Panc1 (cell line): ENCODE measurements at regions not wholly inside any gene's neighbourhood (a gene's known extent, or its start where the extent isn't known, plus 50 kb on each side); places are given as distances from the start of the nearest gene placed in this dataset.

Source experiments
- ATAC-seq: fragments of 200-7000 bp; cut with Tn5 transposase; 2 replicates; pipeline ENCODE4 v1.9.1; 2020; ENCODE audit warnings: mild to moderate bottlenecking, moderate library complexity
- BruUV-seq: library from RNA; stranded (reverse); fragments of 400-500 nt; replicated peaks from 2 replicates; lab custom pipeline; 2021; lab: Mats Ljungman, UMichigan
- CTCF ChIA-PET: fragments of 300-600 bp; sonication (Branson Sonifier 250); formaldehyde crosslinking; loops from one replicate; lab custom pipeline; 2022; ENCODE audit warnings: antibody characterized with exemption; lab: Charles Lee
- POLR2A ChIA-PET: fragments of 300-600 bp; sonication (Branson Sonifier 250); formaldehyde crosslinking; loops from one replicate; lab custom pipeline; 2022; ENCODE audit warnings: antibody characterized with exemption; lab: Charles Lee
- DNase-seq: peaks from one replicate; pipeline ENCODE4 v3.0.0-alpha.2; 2010; ENCODE audit warnings: low read depth, low spot score
- H3K27ac ChIP-seq: 2 replicates; pipeline ENCODE4 v1.5.1; 2011; ENCODE audit warnings: mild to moderate bottlenecking, low read length, inconsistent platforms
- H3K27me3 ChIP-seq: fragments of 200-500 bp; sonication (Bioruptor generic); 2 replicates; pipeline ENCODE4 v1.6.0; 2014; ENCODE audit warnings: low read length, inconsistent platforms; ENCODE audit not compliant: control insufficient read depth, insufficient read depth
- H3K36me3 ChIP-seq: fragments of 200-500 bp; sonication (Bioruptor generic); 2 replicates; pipeline ENCODE4 v1.5.1; 2014; ENCODE audit warnings: inconsistent platforms, mild to moderate bottlenecking, low read length, moderate library complexity; ENCODE audit not compliant: control insufficient read depth, insufficient read depth
- H3K4me1 ChIP-seq: 2 replicates; pipeline ENCODE4 v1.5.1; 2011; ENCODE audit warnings: inconsistent platforms, mild to moderate bottlenecking, low read length, moderate library complexity; ENCODE audit not compliant: control insufficient read depth, insufficient read depth
- H3K4me3 ChIP-seq, 2 experiments: 2 replicates each; pipeline ENCODE4 v1.5.1; 2011 to 2012; ENCODE audit warnings: low read depth in 2 of 2, low read length in 2 of 2, mild to moderate bottlenecking in 2 of 2, inconsistent platforms in 1 of 2, moderate library complexity in 1 of 2
- H3K9me3 ChIP-seq: fragments of 200-500 bp; sonication (Bioruptor generic); 2 replicates; pipeline ENCODE4 v1.5.1; 2014; ENCODE audit warnings: low read depth, mild to moderate bottlenecking, inconsistent platforms, low read length, moderate library complexity; ENCODE audit not compliant: control insufficient read depth, insufficient read depth
- CTCF ChIP-seq: fragments of 450-650 bp; IDR thresholded peaks from 2 replicates; pipeline ENCODE4 v1.5.1; 2017; ENCODE audit warnings: mild to moderate bottlenecking
- POLR2AphosphoS5 ChIP-seq: IDR thresholded peaks from 2 replicates; pipeline ENCODE4 v1.6.1; 2012; ENCODE audit warnings: mild to moderate bottlenecking, low read depth, low read length, moderate library complexity
- REST ChIP-seq, 2 experiments: IDR thresholded peaks; 2 replicates each; pipeline ENCODE4 v1.6.1; 2011 to 2012; ENCODE audit warnings: low read depth in 2 of 2, control low read depth in 1 of 2, low read length in 1 of 2, mild to moderate bottlenecking in 1 of 2, moderate library complexity in 1 of 2; ENCODE audit not compliant: insufficient read depth in 1 of 2
- SIN3A ChIP-seq: IDR thresholded peaks from 2 replicates; pipeline ENCODE4 v1.6.1; 2012; ENCODE audit warnings: low read depth, mild to moderate bottlenecking, low read length, moderate library complexity, borderline replicate concordance; ENCODE audit not compliant: insufficient read depth
- TCF7L2 ChIP-seq: IDR thresholded peaks from 2 replicates; pipeline ENCODE4 v1.6.1; 2011; ENCODE audit warnings: mild to moderate bottlenecking, low read depth, low read length, inconsistent platforms
- in situ Hi-C: cut with HindIII; loops from 2 replicates; pipeline ENCODE4 v1.10.0; 2016; ENCODE audit warnings: low sequenced_read_pairs, low pct_unique_long_range_greater_than_20kb
- intact Hi-C: fragments of 100-400 bp; cut with micrococcal nuclease; formaldehyde crosslinking; loops from one replicate; pipeline ENCODE4 v1.10.0; 2022; ENCODE audit not compliant: unreplicated experiment

- Histone ChIP-seq H3K27me3 (no peaks in the 10 kb centered on the region; the same call in 1 of the 2 replicates), H3K36me3 (no peaks in the 10 kb centered on the region), H3K9me3 (no peaks in the 10 kb centered on the region), H3K4me1 (no peaks in the 10 kb centered on the region), H3K27ac (no peak overlapping the region), H3K4me3 (no peak overlapping the region)
- no peak for DNase-seq
- ATAC-seq: no peak
- ChIA-PET POLR2A (no interaction called here), CTCF (no interaction called here)
- intact Hi-C loops (no loop called here), in situ Hi-C loops (no loop called here)
- TF ChIP-seq SIN3A: no peak
- no peak for TF ChIP-seq CTCF
- TF ChIP-seq REST (IDR thresholded peaks at IDR 0.05; ENCODE audit: insufficient read depth in 1 of 2, low read depth in 2 of 2, low read length in 1 of 2): no peak
- TF ChIP-seq POLR2AphosphoS5: no peak
- BruUV-seq: no TSS peak
Observed at GRCh38 chr15:96645796-96646195, 315.3 kb downstream of the NR2F2 start.

- DNase-seq (no peak), ATAC-seq (no peak)
- no peak overlapping the region for H3K4me3 ChIP-seq
- no peaks in the 10 kb centered on the region for H3K36me3 ChIP-seq
- no peaks in the 10 kb centered on the region; the same call in 1 of the 2 replicates for H3K27me3 ChIP-seq
- TF ChIP-seq TCF7L2 (no peak), SIN3A (no peak), CTCF (no peak), REST (IDR thresholded peaks at IDR 0.05; ENCODE audit: insufficient read depth in 1 of 2, low read depth in 2 of 2, low read length in 1 of 2) (no peak), POLR2AphosphoS5 (no peak)
- intact Hi-C loops: no loop called here
- no peaks in the 10 kb centered on the region for H3K4me1 ChIP-seq
- no peaks in the 10 kb centered on the region for H3K9me3 ChIP-seq
- ChIA-PET CTCF (no interaction called here), POLR2A (no interaction called here)
- no TSS peak for BruUV-seq
- in situ Hi-C loops: no loop called here
- H3K27ac ChIP-seq: no peak overlapping the region
Observed at GRCh38 chr15:96648866-96649265, 318.4 kb downstream of the NR2F2 start.
